Esophagus mucosa (tissue), 1 donor: ENCODE measurements at regions not wholly inside any gene's neighbourhood (a gene's known extent, or its start where the extent isn't known, plus 50 kb on each side); places are given as distances from the start of the nearest gene placed in this dataset.

Experiments used
- ATAC-seq: fragments of 200-7000 bp; cut with Tn5 transposase; one replicate; pipeline ENCODE4 v1.9.1; 2020
- donor health status: DM: yes; HTN: yes; CAD: no.

DNA sequence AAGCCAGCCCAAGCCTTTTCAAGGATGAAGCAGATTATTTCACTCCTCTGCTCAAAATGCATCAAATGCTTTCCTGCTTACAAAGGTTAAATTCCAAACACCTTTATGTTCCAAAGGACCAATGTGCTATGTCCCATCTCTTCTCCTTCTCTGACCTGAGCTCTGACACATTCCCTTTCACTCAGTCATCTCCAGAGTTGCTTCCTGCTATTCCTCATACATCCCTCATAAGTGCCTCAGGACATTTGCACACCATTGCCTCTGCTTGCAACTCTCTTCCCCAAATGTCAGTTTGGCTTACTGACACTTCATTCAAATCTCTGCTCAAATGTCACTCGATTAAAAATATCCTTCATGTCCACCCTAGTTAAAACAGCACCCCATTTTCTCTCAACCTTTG lies 53.3 kb upstream of the BMAL1 start:
- no peak for ATAC-seq

DNA sequence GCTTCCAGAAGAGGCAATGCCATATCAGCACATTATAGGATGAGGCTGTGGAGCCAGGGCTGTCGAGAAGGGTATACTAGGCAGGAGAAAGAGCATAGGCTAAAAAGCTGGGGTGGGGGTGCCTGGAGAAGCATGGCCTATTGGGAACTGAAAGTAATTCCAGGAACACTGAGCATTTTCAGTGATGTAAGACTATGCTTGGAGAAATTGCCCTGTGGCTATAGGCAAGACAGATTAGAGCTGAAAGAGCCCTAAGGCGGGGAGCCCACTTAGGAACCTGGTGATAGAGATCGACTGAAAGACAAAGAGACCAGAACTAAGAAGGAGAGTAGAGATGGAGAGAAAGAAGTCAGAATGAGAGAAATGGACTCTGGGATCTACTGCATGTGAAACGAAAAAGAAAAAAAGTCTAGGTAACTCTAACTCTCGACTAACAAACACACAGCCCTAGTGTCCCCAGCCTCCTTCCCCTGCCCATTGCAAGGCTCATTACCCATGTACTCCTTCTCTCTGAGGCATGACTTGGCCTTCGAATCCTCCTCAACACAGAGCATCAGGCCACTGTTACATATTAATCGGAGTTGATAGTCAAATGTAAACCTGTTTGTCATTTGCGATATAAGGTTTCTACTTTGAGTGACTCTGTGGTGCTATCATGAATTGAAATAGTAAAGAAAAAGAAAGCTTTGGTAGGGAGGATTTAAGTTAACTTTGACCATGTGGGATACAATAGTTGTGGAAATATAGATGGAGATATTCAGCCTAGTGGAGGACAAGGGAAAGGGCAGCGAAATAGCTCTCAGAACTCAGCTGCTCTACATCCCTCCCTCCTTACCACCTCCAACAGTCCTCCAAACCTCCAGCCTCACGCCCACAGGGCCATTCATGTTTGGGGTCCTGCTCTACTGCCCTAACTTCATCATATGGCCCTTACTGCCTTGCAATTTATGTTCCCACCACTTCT lies 52.3 kb upstream of the BMAL1 start:
- no peak for ATAC-seq

DNA sequence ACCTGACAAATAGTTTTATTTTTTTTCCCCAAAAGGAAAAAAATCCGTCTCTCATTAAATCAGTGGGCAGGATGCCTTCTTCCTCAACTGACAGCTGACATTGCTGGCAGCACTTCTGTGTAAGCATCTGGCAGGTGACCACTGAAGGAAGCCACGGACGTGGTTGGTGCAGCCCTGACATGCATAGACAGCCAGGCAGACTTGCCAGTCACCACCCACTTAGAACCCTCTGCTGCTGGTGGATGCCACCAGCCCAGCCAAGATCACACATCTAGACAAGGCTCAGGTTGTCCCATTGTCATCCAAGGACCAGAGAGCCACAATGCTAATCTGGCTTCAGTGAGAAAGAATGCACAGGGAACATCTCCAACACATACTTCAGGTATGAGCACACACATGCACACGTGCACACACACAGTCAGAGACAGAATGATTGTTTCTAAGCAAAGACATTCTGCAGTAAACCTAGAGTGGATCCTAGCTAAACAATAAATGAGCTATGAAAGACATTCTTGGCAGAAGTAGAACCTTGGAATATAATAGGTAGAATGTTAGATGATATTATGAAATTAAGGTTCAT lies 49.8 kb upstream of the BMAL1 start:
- ATAC-seq, result peak; percentile 25
